HCT116 (cell line): ENCODE measurements at regions not wholly inside any gene's neighbourhood (a gene's known extent, or its start where the extent isn't known, plus 50 kb on each side); places are given as distances from the start of the nearest gene placed in this dataset.

Experiments used
- ATF3 ChIP-seq: IDR thresholded peaks from 2 replicates; pipeline ENCODE4 v1.6.1; 2012
- CEBPB ChIP-seq: IDR thresholded peaks from 2 replicates; pipeline ENCODE4 v1.6.1; 2012; ENCODE audit warnings: low read depth
- CTCF ChIP-seq, 3 experiments: fragments of 200-600 bp in 1 of 3; sonication (generic) in 1 of 3; IDR thresholded peaks in 2 of 3; conservative IDR thresholded peaks in 1 of 3; 2 replicates each; pipeline ENCODE4 v1.5.1; 2012 to 2017; ENCODE audit warnings: low read depth in 2 of 3, low read length in 2 of 3, antibody characterized with exemption in 1 of 3, borderline replicate concordance in 1 of 3, control low read depth in 1 of 3, mild to moderate bottlenecking in 1 of 3, mixed read lengths in 1 of 3, mixed run types in 1 of 3, moderate library complexity in 1 of 3; ENCODE audit not compliant: insufficient read depth in 1 of 3
- EGR1 ChIP-seq: IDR thresholded peaks from 2 replicates; pipeline ENCODE4 v1.6.1; 2012; ENCODE audit warnings: low read depth
- ELF1 ChIP-seq: IDR thresholded peaks from 2 replicates; pipeline ENCODE4 v1.6.1; 2012; ENCODE audit warnings: low read depth, borderline replicate concordance
- EZH2 ChIP-seq: fragments of 200-600 bp; sonication (generic); IDR thresholded peaks from 2 replicates; pipeline ENCODE4 v1.6.1; 2017; ENCODE audit warnings: antibody characterized with exemption, mixed run types
- EZH2phosphoT487 ChIP-seq: fragments of 200-600 bp; IDR thresholded peaks from 2 replicates; pipeline ENCODE4 v1.6.1; 2018; ENCODE audit warnings: antibody characterized with exemption, borderline replicate concordance
- MAX ChIP-seq: IDR thresholded peaks from 2 replicates; pipeline ENCODE4 v1.6.1; 2012
- POLR2A ChIP-seq: IDR thresholded peaks from 2 replicates; pipeline ENCODE4 v1.7.0; 2011; ENCODE audit warnings: borderline replicate concordance; ENCODE audit not compliant: insufficient read depth, insufficient read length; ENCODE audit errors: extremely low read depth
- POLR2AphosphoS5 ChIP-seq: IDR thresholded peaks from 2 replicates; pipeline ENCODE4 v1.6.1; 2011; ENCODE audit warnings: mild to moderate bottlenecking, low read depth, low read length, moderate library complexity
- REST ChIP-seq: IDR thresholded peaks from 2 replicates; pipeline ENCODE4 v1.6.1; 2012; ENCODE audit warnings: low read depth
- SIN3A ChIP-seq: IDR thresholded peaks from 2 replicates; pipeline ENCODE4 v1.6.1; 2012; ENCODE audit warnings: low read depth

- TF ChIP-seq POLR2A: no peak
- TF ChIP-seq EZH2: no peak
- no peak for TF ChIP-seq CTCF (IDR thresholded peaks at IDR 0.05 in 2 of 3, conservative IDR thresholded peaks at IDR 0.05 in 1 of 3; ENCODE audit: borderline replicate concordance in 1 of 3, insufficient read depth in 1 of 3, low read depth in 2 of 3, low read length in 2 of 3)
- TF ChIP-seq SIN3A: no peak
- TF ChIP-seq MAX: no peak
- TF ChIP-seq ATF3: no peak
- no peak for TF ChIP-seq CEBPB
- no peak for TF ChIP-seq EZH2phosphoT487
- no peak for TF ChIP-seq EGR1
- no peak for TF ChIP-seq POLR2AphosphoS5
- no peak for TF ChIP-seq ELF1
- no peak for TF ChIP-seq REST
Measured at GRCh38 chr7:52857367-52857766, 178.1 kb upstream of the POM121L12 start.
